NCI-H1436 treated with DMSO at 0.1 percent for 48 hours (cell line): ENCODE measurements at regions not wholly inside any gene's neighbourhood (a gene's known extent, or its start where the extent isn't known, plus 50 kb on each side); places are given as distances from the start of the nearest gene placed in this dataset.

Experiments used
- DNase-seq: peaks from one replicate; lab custom pipeline; 2025; lab: John Stamatoyannopoulos, UW

- DNase-seq: no peak
These were observed 143.8 kb upstream of the LMCD1 start for GRCh38 chr3:8357859-8358258.

- DNase-seq: no peak
These were observed 142.5 kb upstream of the LMCD1 start for GRCh38 chr3:8359133-8359532.

DNA sequence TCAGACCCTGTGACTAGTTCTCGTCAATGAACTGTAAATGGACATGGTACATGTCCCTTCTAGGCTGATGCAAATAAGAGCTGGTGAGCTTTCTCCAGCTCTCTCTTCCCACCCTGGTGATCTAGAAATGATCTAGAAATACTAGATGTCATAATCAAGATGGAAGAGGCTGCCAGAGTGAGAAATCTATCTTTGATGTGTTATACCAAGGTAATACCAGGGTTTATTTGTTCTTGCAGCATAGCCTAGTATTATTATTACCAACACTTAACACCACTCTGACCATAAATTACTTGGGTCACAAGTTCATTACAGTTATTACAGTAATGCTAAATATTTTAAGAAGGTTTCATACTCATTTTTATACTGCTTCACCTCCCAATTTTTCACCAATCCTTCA lies 138.4 kb upstream of the LMCD1 start:
- DNase-seq: no peak

DNA sequence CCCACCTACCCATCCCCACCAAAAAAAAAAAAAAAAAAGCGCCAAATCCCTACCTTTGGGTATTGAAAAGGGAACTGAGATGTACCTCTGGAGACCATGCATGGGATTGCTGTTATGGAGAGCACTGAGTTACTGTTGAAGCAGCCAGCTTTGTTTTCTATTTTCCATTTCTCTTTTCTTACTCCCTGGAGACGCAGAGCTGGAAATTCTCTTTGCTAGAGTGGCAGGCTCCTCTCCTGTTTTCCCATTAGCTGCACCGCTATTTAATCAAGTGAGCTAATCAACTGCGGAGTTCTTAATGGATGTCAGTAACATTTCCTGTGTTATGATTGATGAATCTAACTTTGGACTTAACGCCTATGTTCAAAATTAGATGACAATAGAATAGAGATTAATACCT lies 136.1 kb upstream of the LMCD1 start:
- no peak for DNase-seq

DNA sequence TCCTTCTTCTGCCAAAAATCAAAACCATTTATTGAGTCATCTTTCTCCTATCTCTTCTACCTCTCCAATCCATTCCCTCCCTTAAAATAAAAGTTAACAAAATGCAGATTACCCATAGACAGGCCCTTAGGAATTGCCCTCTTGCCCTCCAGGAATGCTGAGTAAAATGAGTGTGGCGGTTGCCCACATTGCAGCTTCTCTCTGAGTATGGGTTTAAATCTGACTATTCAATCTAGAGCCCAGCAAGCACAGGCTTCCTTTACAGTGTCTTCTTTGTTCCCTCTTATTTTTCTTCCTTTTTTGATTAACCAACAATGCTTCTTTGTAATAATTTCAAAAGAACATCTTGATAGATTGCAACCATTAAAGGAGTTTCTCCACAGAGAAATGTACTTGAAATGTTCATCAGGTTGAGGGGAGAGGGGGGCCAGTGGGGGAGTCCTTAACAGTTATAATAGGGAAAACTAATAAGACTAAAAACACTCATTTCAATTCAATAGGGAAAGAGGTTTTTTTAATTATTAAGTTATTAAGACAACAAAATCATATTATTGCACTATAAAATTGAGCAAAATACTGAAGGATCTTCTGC lies 135.3 kb upstream of the LMCD1 start:
- no peak for DNase-seq

DNA sequence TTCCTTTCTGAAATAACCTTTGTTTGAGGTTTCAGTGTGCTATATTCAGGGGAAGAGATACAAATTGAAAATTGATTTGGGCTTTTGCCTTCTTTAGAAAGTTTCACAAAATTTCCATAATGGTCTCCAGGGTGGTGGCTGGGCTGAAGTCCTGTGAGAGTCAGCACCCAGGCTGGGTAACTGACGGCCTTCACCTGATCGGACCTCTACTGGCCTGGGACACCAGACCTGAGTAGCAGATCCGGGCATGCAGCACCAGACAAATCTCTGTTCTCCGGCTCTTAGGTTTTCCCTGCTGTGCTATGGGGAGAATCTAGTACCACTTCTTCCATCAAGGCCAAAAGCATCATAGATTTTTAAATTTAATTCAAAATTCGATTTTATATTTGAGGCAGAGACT lies 133.0 kb upstream of the LMCD1 start:
- no peak for DNase-seq

GRCh38 chr3:8369638-8370037 lies 132.0 kb upstream of the LMCD1 start:
- DNase-seq: no peak

DNA sequence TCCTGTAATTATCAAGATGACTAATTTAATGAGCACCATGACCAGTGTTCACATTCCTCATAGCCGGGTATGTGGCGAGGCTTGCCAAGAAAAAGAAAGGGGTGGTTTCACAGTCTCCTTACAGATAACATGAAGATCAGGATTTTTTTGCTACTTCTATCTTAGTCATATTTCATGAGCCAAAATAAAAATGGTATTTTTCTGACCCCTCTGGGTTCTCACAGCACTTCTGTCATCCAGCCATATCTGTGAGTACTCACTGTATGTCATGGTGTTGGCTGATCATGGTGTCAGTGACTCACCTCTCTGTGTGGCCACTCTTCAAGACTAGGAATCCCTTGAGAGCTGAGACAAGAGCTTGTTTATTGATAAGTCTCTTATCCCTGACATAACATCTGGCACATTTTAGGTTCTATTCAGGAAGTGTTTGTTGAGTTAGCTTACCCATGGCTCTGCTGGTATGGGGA lies 130.5 kb upstream of the LMCD1 start:
- no peak for DNase-seq

GRCh38 chr3:8371960-8372463 lies 129.6 kb upstream of the LMCD1 start:
- no peak for DNase-seq

DNA sequence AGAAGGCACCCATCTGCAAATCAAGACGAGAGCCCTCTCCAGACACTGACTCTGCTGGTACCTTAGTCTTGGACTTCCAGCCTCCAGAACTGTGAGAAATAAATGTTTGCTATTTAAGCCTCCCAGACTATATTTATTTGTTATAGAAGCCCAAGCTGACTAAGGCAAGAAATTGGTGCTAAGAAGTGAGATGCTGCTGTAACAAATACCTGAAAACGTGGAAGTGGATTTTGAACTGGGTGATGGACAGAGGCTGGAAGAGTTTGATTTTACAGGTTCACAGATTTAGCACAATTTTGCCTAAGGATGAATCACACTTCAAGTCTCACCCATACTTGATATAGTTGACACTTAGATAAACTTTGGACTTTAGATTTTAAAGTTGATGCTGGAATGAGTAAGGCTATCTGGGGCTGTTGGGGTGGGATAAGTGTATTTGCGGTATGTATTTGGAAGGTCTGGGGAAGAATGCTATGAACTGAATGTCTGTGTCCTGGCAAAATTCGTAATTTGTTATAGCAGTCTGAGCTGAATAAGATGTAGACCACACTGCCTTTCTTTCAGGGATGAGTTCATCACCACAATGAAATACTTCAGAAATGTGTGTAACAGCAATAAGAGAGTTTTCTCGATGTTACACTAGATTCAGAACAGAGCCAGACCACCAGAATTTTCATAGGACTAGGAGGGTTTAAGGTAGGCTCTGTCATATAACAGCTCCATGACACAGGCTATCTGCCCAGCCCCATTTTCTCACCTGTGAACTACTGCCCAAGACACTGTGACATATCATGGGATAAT lies 120.5 kb upstream of the LMCD1 start:
- no peak for DNase-seq

- DNase-seq: no peak
These were observed 115.6 kb upstream of the LMCD1 start for GRCh38 chr3:8385848-8386620.

DNA sequence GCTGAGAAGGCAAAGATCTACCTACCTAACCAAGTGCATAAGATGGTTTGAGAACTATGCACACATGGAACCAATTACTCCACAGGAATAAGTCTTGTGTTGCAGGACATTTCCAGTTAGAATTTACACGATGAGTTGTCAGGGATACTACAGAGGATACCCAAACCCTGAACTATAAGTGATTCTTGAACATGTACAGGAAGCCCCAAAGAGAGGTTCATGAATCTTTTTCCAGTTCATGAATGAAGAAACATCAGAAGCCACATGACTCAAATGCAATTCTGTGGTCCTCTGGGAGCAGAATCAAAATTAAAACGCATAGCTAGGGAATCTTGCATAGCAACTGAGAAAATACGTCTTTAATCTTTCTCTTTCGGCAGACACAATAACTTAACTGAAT lies 114.1 kb upstream of the LMCD1 start:
- DNase-seq: no peak

DNA sequence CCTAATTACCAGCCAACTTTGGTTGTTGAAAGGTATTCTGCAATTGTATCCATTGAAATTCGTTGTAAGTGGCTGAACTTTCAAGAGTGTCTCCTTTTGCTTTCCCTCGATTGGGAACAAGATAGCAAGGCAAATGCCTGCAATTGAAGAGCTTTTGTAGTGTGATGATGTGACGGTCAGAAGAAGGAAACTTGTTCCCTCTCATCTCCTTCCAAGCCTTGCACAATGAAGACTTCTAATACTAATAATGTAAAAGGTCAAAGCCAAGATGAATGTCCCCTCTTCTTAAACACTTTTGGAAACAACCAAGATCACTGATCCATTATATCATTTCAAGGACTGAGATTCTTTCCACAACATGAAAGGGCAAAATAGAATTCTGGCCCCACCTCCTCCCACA lies 101.9 kb upstream of the LMCD1 start:
- no peak for DNase-seq

DNA sequence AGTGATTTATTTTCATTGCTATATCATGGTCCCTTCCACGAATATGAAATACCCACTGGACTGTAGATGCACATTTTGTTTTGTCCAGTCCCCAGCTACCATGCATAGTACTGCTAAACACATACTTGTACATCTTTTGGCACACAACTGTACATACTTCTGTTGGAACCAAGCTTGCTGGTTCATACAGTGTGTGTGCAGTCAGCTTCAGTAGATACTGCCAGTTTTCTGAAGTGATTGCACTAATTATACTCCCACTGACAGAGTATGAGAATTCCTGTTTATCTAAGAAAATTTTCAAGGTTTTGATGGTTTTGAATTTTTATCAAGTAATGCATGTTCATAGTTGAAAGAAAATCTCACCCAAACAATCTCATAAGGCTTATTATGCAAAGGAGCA lies 100.7 kb upstream of the LMCD1 start:
- no peak for DNase-seq

DNA sequence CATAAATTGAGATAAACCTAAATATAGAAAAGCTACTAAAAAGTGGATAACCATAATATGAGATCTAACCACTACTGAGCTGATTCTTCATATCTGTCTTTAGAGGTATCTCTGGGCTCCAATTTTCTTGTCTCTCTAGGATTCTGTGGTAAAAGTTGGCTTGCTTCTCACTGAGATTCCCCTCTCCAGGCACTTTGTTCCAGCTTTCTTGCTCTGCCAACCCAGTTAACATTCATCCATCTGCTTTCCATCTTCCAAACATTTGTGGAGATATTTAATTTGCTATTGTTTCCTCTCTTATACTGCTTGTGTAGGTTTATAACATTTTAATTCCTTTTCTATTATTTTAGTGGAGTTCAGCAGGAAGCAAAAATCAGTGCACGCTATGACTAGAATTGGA lies 97.6 kb upstream of the LMCD1 start:
- no peak for DNase-seq

DNA sequence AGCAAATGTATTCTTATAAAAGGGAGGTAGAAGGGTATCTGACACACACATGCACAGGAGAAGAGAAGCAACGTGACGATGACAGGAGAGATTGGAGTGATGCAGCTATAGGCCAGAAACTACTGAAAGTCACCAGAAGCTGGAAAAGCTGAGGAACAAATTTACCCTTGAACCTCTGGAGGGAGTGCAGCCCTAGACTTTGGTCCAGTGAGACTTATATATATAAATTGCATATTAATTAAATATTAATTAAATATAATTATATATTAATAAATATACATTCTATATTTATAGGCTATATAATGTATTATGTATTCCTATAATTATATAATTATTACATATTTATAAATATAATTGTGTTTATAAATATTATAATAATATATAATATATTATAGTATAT lies 96.5 kb upstream of the LMCD1 start:
- DNase-seq: no peak

GRCh38 chr3:8406479-8406878 lies 95.1 kb upstream of the LMCD1 start:
- no peak for DNase-seq

DNA sequence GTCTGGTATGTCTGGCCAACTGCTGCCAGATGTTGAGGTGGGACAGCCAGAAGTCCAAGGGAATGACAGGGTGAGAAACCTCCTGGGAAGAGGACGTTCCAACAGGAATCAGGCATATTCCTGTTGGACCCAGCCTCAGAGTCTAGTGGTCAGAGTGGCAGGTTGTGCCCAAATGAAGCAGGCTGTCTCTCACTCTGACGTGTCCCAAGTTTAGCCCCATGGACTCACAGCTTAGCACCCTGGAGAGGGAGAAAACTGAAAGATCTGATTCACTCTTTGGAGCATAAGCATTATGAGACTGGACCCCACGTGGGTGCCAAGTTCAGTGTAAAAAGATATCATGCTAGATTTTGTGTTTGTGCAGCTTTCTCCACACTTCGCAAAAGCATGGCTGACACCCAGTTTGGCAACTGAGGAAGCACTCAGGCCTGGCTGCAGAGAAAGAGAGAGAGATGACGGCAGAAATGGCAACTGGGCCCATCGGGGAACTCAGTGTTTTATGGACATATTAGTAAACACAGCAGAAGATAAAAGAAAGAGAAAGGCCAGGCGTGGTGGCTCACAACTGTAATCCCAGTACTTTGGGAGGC lies 88.2 kb upstream of the LMCD1 start:
- no peak for DNase-seq

GRCh38 chr3:8416965-8417364 lies 84.7 kb upstream of the LMCD1 start:
- no peak for DNase-seq

GRCh38 chr3:8420612-8421011 lies 81.0 kb upstream of the LMCD1 start:
- no peak for DNase-seq

- DNase-seq: no peak
These were observed 80.4 kb upstream of the LMCD1 start for GRCh38 chr3:8421267-8421666.

DNA sequence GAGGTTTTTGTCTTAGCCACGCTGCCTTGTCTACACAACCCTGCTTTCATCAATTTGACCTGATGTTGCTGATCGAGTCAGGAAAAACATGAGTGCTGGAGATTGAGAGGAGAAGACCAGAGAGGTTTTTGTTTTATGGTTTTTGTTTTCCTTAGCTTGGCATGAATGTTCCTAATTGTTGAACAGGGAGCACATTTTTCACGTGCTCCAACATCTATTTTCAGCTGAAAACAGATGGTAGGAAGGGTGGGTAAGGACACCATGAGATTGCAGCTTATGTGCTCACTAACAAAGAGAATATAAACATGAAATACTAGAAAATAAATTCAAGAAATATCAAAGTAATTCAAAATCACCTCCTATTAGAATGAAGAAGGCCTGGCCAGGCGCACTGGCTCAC lies 79.9 kb upstream of the LMCD1 start:
- DNase-seq: no peak

GRCh38 chr3:8423307-8423706 lies 78.3 kb upstream of the LMCD1 start:
- no peak for DNase-seq
